HEK293T (cell line): ENCODE measurements at regions not wholly inside any gene's neighbourhood (a gene's known extent, or its start where the extent isn't known, plus 50 kb on each side); places are given as distances from the start of the nearest gene placed in this dataset.
A peak's percentile ranks its signal among the peaks of the same experiment; 100 is the strongest.
"Not testable (repeated sequence)": the region's sequence is repeated elsewhere in the genome, so short reads cannot be mapped to it uniquely, and the experiment has no call there.

ENCODE experiments used
- CTCF ChIA-PET: fragments of 350-600 bp; formaldehyde crosslinking; extraction: SDS; loops from one replicate; lab custom pipeline; 2021; ENCODE audit warnings: antibody characterized with exemption, inconsistent platforms; lab: Yijun Ruan, JAX
- POLR2A ChIA-PET: fragments of 350-600 bp; formaldehyde crosslinking; extraction: SDS; loops from one replicate; lab custom pipeline; 2020; ENCODE audit warnings: antibody characterized with exemption, inconsistent platforms; lab: Yijun Ruan, JAX
- DNase-seq: peaks from one replicate; pipeline ENCODE4 v3.0.0; 2012; ENCODE audit warnings: mixed read lengths; ENCODE audit errors: extremely low spot score
- ARNT ChIP-seq: fragments of 450-650 bp; IDR thresholded peaks from 2 replicates; pipeline ENCODE4 v1.6.1; 2017; ENCODE audit warnings: mild to moderate bottlenecking
- BHLHE40 ChIP-seq: fragments of 450-650 bp; IDR thresholded peaks from 2 replicates; pipeline ENCODE4 v1.6.1; 2016; ENCODE audit warnings: mild to moderate bottlenecking, moderate library complexity, borderline replicate concordance
- CTBP1 ChIP-seq: fragments of 450-650 bp; IDR thresholded peaks from 2 replicates; pipeline ENCODE4 v1.6.1; 2016; ENCODE audit warnings: borderline replicate concordance
- ELF4 ChIP-seq: fragments of 450-650 bp; IDR thresholded peaks from 2 replicates; pipeline ENCODE4 v1.6.1; 2017; ENCODE audit warnings: antibody characterized with exemption
- FOXA1 ChIP-seq: fragments of 450-650 bp; IDR thresholded peaks from 2 replicates; pipeline ENCODE4 v1.6.1; 2016; ENCODE audit warnings: mild to moderate bottlenecking
- FOXK2 ChIP-seq: fragments of 450-650 bp; IDR thresholded peaks from 2 replicates; pipeline ENCODE4 v1.6.1; 2016; ENCODE audit warnings: mild to moderate bottlenecking
- FOXM1 ChIP-seq: fragments of 450-650 bp; IDR thresholded peaks from 2 replicates; pipeline ENCODE4 v1.6.1; 2017; ENCODE audit warnings: mild to moderate bottlenecking, borderline replicate concordance
- HDGF ChIP-seq: fragments of 450-650 bp; IDR thresholded peaks from 2 replicates; pipeline ENCODE4 v1.6.1; 2017; ENCODE audit warnings: antibody characterized with exemption, borderline replicate concordance
- L3MBTL2 ChIP-seq: fragments of 450-650 bp; conservative IDR thresholded peaks from 2 replicates; pipeline ENCODE4 v1.6.1; 2016; ENCODE audit warnings: mild to moderate bottlenecking
- LEF1 ChIP-seq: fragments of 450-650 bp; IDR thresholded peaks from 2 replicates; pipeline ENCODE4 v1.6.1; 2017; ENCODE audit warnings: mild to moderate bottlenecking, borderline replicate concordance
- NFRKB ChIP-seq: fragments of 450-650 bp; IDR thresholded peaks from 2 replicates; pipeline ENCODE4 v1.6.1; 2016; ENCODE audit warnings: mild to moderate bottlenecking, moderate library complexity
- PKNOX1 ChIP-seq: fragments of 450-650 bp; IDR thresholded peaks from 2 replicates; pipeline ENCODE4 v1.6.1; 2016
- SP1 ChIP-seq: fragments of 450-650 bp; IDR thresholded peaks from 2 replicates; pipeline ENCODE4 v1.6.1; 2017
- SUZ12 ChIP-seq: fragments of 450-650 bp; IDR thresholded peaks from 2 replicates; pipeline ENCODE4 v1.6.1; 2016; ENCODE audit warnings: mild to moderate bottlenecking
- TARDBP ChIP-seq: fragments of 450-650 bp; IDR thresholded peaks from 2 replicates; pipeline ENCODE4 v1.6.1; 2016
- ZNF384 ChIP-seq: fragments of 450-650 bp; IDR thresholded peaks from 2 replicates; pipeline ENCODE4 v1.6.1; 2016

- DNase-seq = no peak
- POLR2A ChIA-PET = no interaction called here
- TF ChIP-seq FOXA1 (no peak), ARNT (no peak), LEF1 (no peak), FOXK2 (no peak), ELF4 (no peak), CTBP1 (no peak), HDGF (no peak), NFRKB (no peak), FOXM1 (no peak), SUZ12 (no peak), PKNOX1 (no peak), SP1 (no peak), TARDBP (no peak), ZNF384 (no peak), L3MBTL2 (no peak)
- CTCF ChIA-PET = interaction anchor here (0.8 to 1.1 kb wide), 2 partner anchors 10 to 113 kb away, joined by 3 read pairs; no protein-coding TSS in a partner anchor
Observed at GRCh38 chr7:142488036-142488633, 230.3 kb upstream of the PRSS58 start.

- CTCF ChIA-PET = interaction anchor here (0.8 kb wide), 1 partner anchor 113 kb away, joined by 3 read pairs; no protein-coding TSS in a partner anchor
- POLR2A ChIA-PET, DNase-seq: not testable (repeated sequence)
Observed at GRCh38 chr7:142487565-142487964, 229.7 kb upstream of the PRSS58 start.

GRCh38 chr7:142487124-142487523 is 229.3 kb upstream of the PRSS58 start:
- POLR2A ChIA-PET = interaction anchor here (0.7 kb wide), 1 partner anchor 19 kb away, joined by 3 read pairs; no protein-coding TSS in a partner anchor
- no peak for DNase-seq
- no peak for TF ChIP-seq ZNF384
- TF ChIP-seq ARNT = no peak
- no peak for TF ChIP-seq SP1
- no peak for TF ChIP-seq FOXA1
- TF ChIP-seq LEF1 = no peak
- TF ChIP-seq NFRKB = no peak
- TF ChIP-seq SUZ12 = no peak
- no peak for TF ChIP-seq PKNOX1
- TF ChIP-seq TARDBP = no peak
- TF ChIP-seq CTBP1 = no peak
- TF ChIP-seq ELF4 = no peak
- TF ChIP-seq BHLHE40 = no peak
- no peak for TF ChIP-seq HDGF
- TF ChIP-seq FOXM1 = no peak
- no peak for TF ChIP-seq FOXK2
- TF ChIP-seq L3MBTL2 = no peak
- CTCF ChIA-PET = interaction anchor here (0.6 to 0.7 kb wide), 2 partner anchors 19 to 28 kb away, joined by 3 read pairs; no protein-coding TSS in a partner anchor

- ChIA-PET POLR2A (no interaction called here), CTCF (interaction anchor here (0.7 to 1.1 kb wide), 3 partner anchors 10 to 17 kb away, joined by 3 to 5 read pairs (median 3); no protein-coding TSS in a partner anchor)
- TF ChIP-seq ELF4 = no peak
- no peak for TF ChIP-seq FOXK2
- TF ChIP-seq FOXA1 = no peak
- no peak for TF ChIP-seq ZNF384
- TF ChIP-seq SUZ12 = no peak
- no peak for TF ChIP-seq FOXM1
- TF ChIP-seq BHLHE40 = no peak
- TF ChIP-seq ARNT = no peak
- no peak for TF ChIP-seq HDGF
- TF ChIP-seq NFRKB = no peak
- DNase-seq = peak; percentile 23
Observed at GRCh38 chr7:142485617-142486226, 227.9 kb upstream of the PRSS58 start.

GRCh38 chr7:142483659-142484317 is 225.9 kb upstream of the PRSS58 start:
- DNase-seq = no peak
- ChIA-PET CTCF (interaction anchor here (0.6 to 1.7 kb wide), 10 partner anchors 11 to 299 kb away, joined by 3 to 12 read pairs (median 4); no protein-coding TSS in a partner anchor), POLR2A (no interaction called here)
- no peak for TF ChIP-seq CTBP1
- TF ChIP-seq FOXM1 = no peak
- TF ChIP-seq FOXA1 = no peak
- no peak for TF ChIP-seq ELF4
- TF ChIP-seq PKNOX1 = no peak
- no peak for TF ChIP-seq TARDBP
- TF ChIP-seq ZNF384 = no peak
- no peak for TF ChIP-seq SP1
- TF ChIP-seq LEF1 = no peak
- TF ChIP-seq SUZ12 = no peak
- no peak for TF ChIP-seq L3MBTL2
- no peak for TF ChIP-seq ARNT
- TF ChIP-seq HDGF = no peak
- TF ChIP-seq FOXK2 = no peak
- no peak for TF ChIP-seq BHLHE40
- no peak for TF ChIP-seq NFRKB
